Activated naive CD4-positive, alpha-beta T cell treated with anti-CD3 and anti-CD28 coated beads, Interleukin-2, amount 50 U/mL, for 24 hours (primary cell): ENCODE measurements at regions not wholly inside any gene's neighbourhood (a gene's known extent, or its start where the extent isn't known, plus 50 kb on each side); places are given as distances from the start of the nearest gene placed in this dataset.

ENCODE experiments used
- H3K27ac Mint-ChIP-seq: one replicate; pipeline ENCODE4 v1.8.0; 2021; ENCODE audit warnings: mild to moderate bottlenecking, mixed read lengths
- H3K27me3 Mint-ChIP-seq: one replicate; pipeline ENCODE4 v1.8.0; 2021; ENCODE audit warnings: mixed read lengths
- H3K36me3 Mint-ChIP-seq: one replicate; pipeline ENCODE4 v1.8.0; 2021; ENCODE audit warnings: mixed read lengths
- H3K4me1 Mint-ChIP-seq: one replicate; pipeline ENCODE4 v1.8.0; 2021; ENCODE audit warnings: mixed read lengths
- H3K4me3 Mint-ChIP-seq: one replicate; pipeline ENCODE4 v1.8.0; 2021; ENCODE audit warnings: mild to moderate bottlenecking, mixed read lengths
- H3K9me3 Mint-ChIP-seq: one replicate; pipeline ENCODE4 v1.8.0; 2021; ENCODE audit warnings: mixed read lengths

GRCh38 chr12:114735011-114735410 lies 51.0 kb upstream of the TBX3 start:
- Mint-ChIP-seq H3K4me3 (peak overlapping the region; percentile 12), H3K36me3 (no peaks in the 10 kb centered on the region), H3K9me3 (no peaks in the 10 kb centered on the region), H3K27me3 (peaks cover 18% of the 10 kb centered on the region), H3K4me1 (no peaks in the 10 kb centered on the region), H3K27ac (no peak overlapping the region)

GRCh38 chr12:114733919-114734318 lies 49.9 kb upstream of the TBX3 start:
- no peak overlapping the region for H3K27ac Mint-ChIP-seq
- H3K4me3 Mint-ChIP-seq: no peak overlapping the region
- H3K27me3 Mint-ChIP-seq: peaks cover 15% of the 10 kb centered on the region
- H3K4me1 Mint-ChIP-seq: no peaks in the 10 kb centered on the region
- H3K36me3 Mint-ChIP-seq: no peaks in the 10 kb centered on the region
- no peaks in the 10 kb centered on the region for H3K9me3 Mint-ChIP-seq
